ENCODE measurements at regions not wholly inside any gene's neighbourhood (a gene's known extent, or its start where the extent isn't known, plus 50 kb on each side); places are given as distances from the start of the nearest gene placed in this dataset.
A peak's percentile ranks its signal among the peaks of the same experiment; 100 is the strongest.

- Mint-ChIP-seq H3K36me3 (ENCODE audit: insufficient read depth in 1 of 3, low read depth in 3 of 3) (no peaks in the 10 kb centered on the region), H3K27me3 (ENCODE audit: low read depth) (peaks cover 13% of the 10 kb centered on the region), H3K4me3 (no peak overlapping the region), H3K9me3 (no peaks in the 10 kb centered on the region; a peak in 1 of 5 replicates), H3K4me1 (peaks cover 8 to 11% of the 10 kb centered on the region in 2 experiments), H3K27ac (no peak overlapping the region)
- Histone ChIP-seq H2BK15ac (ENCODE audit: low read depth, low read length) (no peak overlapping the region), H3K4me1 (ENCODE audit: insufficient read depth, low read length) (no peaks in the 10 kb centered on the region), H3K4me2 (ENCODE audit: insufficient read depth, insufficient read length, low read length) (no peak overlapping the region), H4K91ac (ENCODE audit: insufficient read length, low read depth, low read length) (no peak overlapping the region), H2BK120ac (ENCODE audit: low read depth, low read length, poor library complexity, severe bottlenecking) (no peak overlapping the region), H2AFZ (ENCODE audit: low read length) (no peak overlapping the region), H3K9me3 (ENCODE audit: control insufficient read depth, low read depth, low read length) (no peaks in the 10 kb centered on the region), H3K27me3 (ENCODE audit: insufficient read depth, low read length) (no peaks in the 10 kb centered on the region), H3K56ac (ENCODE audit: insufficient read length, low read depth, low read length) (no peak overlapping the region), H2BK12ac (ENCODE audit: insufficient read length, low read depth, low read length) (no peak overlapping the region), H3K79me2 (ENCODE audit: insufficient read depth, low read length) (no peaks in the 10 kb centered on the region), H3K79me1 (ENCODE audit: insufficient read depth, low read depth, low read length, poor library complexity, severe bottlenecking) (no peaks in the 10 kb centered on the region), H3K9ac (ENCODE audit: extremely low read depth, insufficient read length, low read length) (no peak overlapping the region), H2AK5ac (ENCODE audit: insufficient read length, low read length) (no peak overlapping the region), H3K18ac (ENCODE audit: insufficient read length, low read depth, low read length) (no peak overlapping the region), H3K27ac (ENCODE audit: insufficient read length, low read depth, low read length) (no peak overlapping the region), H3T11ph (ENCODE audit: low read length) (no peak overlapping the region), H2BK20ac (ENCODE audit: low read depth, low read length, poor library complexity, severe bottlenecking) (no peak overlapping the region), H4K8ac (replicated peaks; ENCODE audit: insufficient read length, low read depth, low read length) (no peak overlapping the region), H3K23me2 (ENCODE audit: insufficient read length, low read depth, low read length, poor library complexity, severe bottlenecking) (no peaks in the 10 kb centered on the region), H3K23ac (ENCODE audit: insufficient read length, low read depth, low read length) (no peak overlapping the region), H4K5ac (ENCODE audit: insufficient read length, low read depth, low read length) (no peak overlapping the region), H4K20me1 (ENCODE audit: control insufficient read depth, insufficient read depth, insufficient read length) (no peaks in the 10 kb centered on the region), H3K14ac (ENCODE audit: insufficient read depth, low read length) (no peak overlapping the region), H3K4ac (ENCODE audit: low read depth, low read length) (no peak overlapping the region), H2BK5ac (ENCODE audit: insufficient read length, low read length) (no peak overlapping the region)
- no CpG with 5 or more reads among the region's 9 CpGs for WGBS (ENCODE audit: extremely low coverage, insufficient read length, low lambda C conversion rate)
- peak; percentile 66 for TF ChIP-seq CTCF (conservative IDR thresholded peaks at IDR 0.05)
- peak; percentile 41 for DNase-seq
These were observed 65.8 kb downstream of the MTX3 start for GRCh38 chr5:79924936-79925893.
